Tibial artery (tissue), 4 donors: ENCODE measurements at regions not wholly inside any gene's neighbourhood (a gene's known extent, or its start where the extent isn't known, plus 50 kb on each side); places are given as distances from the start of the nearest gene placed in this dataset.

ENCODE experiments used
- DNase-seq, 2 donors: peaks; one replicate each; pipeline ENCODE4 v3.0.0-alpha.2; 2019
- H3K27ac ChIP-seq, 2 donors: fragments of 200-600 bp; sonication (generic) in 1 of 2; 1 replicate in 1 of 2; 2 replicates in 1 of 2; pipeline ENCODE4 v1.5.1; 2018 to 2019; ENCODE audit warnings: mild to moderate bottlenecking in 1 of 2
- H3K27me3 ChIP-seq, 2 donors: fragments of 200-600 bp; sonication (generic) in 1 of 2; one replicate each; pipeline versions ENCODE4 v1.5.1 to v1.6.0; 2016 to 2019
- H3K36me3 ChIP-seq, 3 donors: fragments of 200-600 bp; sonication (generic) in 2 of 3; one replicate each; pipeline ENCODE4 v1.5.1; 2016 to 2019; ENCODE audit warnings: mild to moderate bottlenecking in 2 of 3
- H3K4me1 ChIP-seq, 4 donors: fragments of 200-600 bp; sonication (generic) in 2 of 4; 1 replicate in 3 of 4; 2 replicates in 1 of 4; pipeline ENCODE4 v1.5.1; 2016 to 2019
- H3K4me3 ChIP-seq, 2 donors: fragments of 200-600 bp; sonication (generic) in 1 of 2; 1 replicate in 1 of 2; 2 replicates in 1 of 2; pipeline ENCODE4 v1.5.1; 2018 to 2019; ENCODE audit warnings: mild to moderate bottlenecking in 2 of 2
- H3K9me3 ChIP-seq, 3 donors: fragments of 200-600 bp; sonication (generic) in 1 of 3; one replicate each; pipeline ENCODE4 v1.5.1; 2016 to 2019
- CTCF ChIP-seq, 2 experiments: fragments of 200-600 bp in 1 of 2; fragments of 450-650 bp in 1 of 2; IDR thresholded peaks; one replicate each; pipeline ENCODE4 v1.5.1; 2017 to 2019; ENCODE audit warnings: antibody characterized with exemption in 2 of 2, mild to moderate bottlenecking in 1 of 2, moderate library complexity in 1 of 2
- intact Hi-C: fragments of 100-400 bp; cut with DNase I; formaldehyde crosslinking; loops from one replicate; pipeline ENCODE4 v1.15.0; 2023; ENCODE audit warnings: low total_unique reads

GRCh38 chr1:17986156-17986555 lies 121.4 kb upstream of the IGSF21 start:
- no peaks in the 10 kb centered on the region for H3K4me1 ChIP-seq
- intact Hi-C loops: no loop called here
- TF ChIP-seq CTCF (IDR thresholded peaks at IDR 0.05): no peak
- no peak for DNase-seq
- no peak overlapping the region for H3K4me3 ChIP-seq
- H3K27ac ChIP-seq: no peak overlapping the region
- H3K36me3 ChIP-seq: no peaks in the 10 kb centered on the region
- peaks cover 0 to 43% of the 10 kb centered on the region in 2 donors for H3K27me3 ChIP-seq
- peaks cover 0 to 14% (median 6%) of the 10 kb centered on the region in 3 donors for H3K9me3 ChIP-seq

DNA sequence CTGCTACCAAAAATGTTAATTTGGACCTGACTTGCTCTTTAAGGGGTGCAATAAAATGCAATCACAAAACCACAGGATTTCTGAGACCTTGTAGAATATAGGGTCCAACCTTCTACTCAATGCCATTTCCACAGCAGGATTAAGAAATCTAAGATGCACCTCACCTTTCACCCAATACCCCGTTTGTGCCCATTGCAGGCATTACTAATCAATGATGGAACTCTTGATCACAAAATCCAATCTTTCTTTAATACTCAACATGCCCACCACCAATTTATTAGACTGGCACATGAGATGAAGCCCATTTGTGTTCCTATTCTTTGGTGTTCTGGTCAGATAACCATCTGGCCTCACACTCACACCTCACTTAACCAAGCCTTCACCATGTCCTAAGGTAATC lies 117.2 kb upstream of the IGSF21 start:
- Histone ChIP-seq H3K27ac (no peak overlapping the region), H3K27me3 (peaks cover 0 to 23% of the 10 kb centered on the region in 2 donors), H3K4me3 (no peak overlapping the region), H3K9me3 (peaks cover 0 to 8% (median 5%) of the 10 kb centered on the region in 3 donors), H3K36me3 (no peaks in the 10 kb centered on the region), H3K4me1 (no peaks in the 10 kb centered on the region)
- no peak for TF ChIP-seq CTCF (IDR thresholded peaks at IDR 0.05)
- intact Hi-C loops: no loop called here
- DNase-seq: no peak

GRCh38 chr1:17991996-17992395 lies 115.6 kb upstream of the IGSF21 start:
- Histone ChIP-seq H3K9me3 (no peaks in the 10 kb centered on the region), H3K36me3 (no peaks in the 10 kb centered on the region), H3K4me1 (no peaks in the 10 kb centered on the region), H3K27me3 (peaks cover 0 to 34% of the 10 kb centered on the region in 2 donors), H3K27ac (no peak overlapping the region), H3K4me3 (no peak overlapping the region)
- intact Hi-C loops: no loop called here
- no peak for DNase-seq
- TF ChIP-seq CTCF (IDR thresholded peaks at IDR 0.05): no peak

- no peak overlapping the region for H3K27ac ChIP-seq
- H3K36me3 ChIP-seq: no peaks in the 10 kb centered on the region
- intact Hi-C loops: no loop called here
- H3K4me3 ChIP-seq: no peak overlapping the region
- no peak for TF ChIP-seq CTCF (IDR thresholded peaks at IDR 0.05)
- H3K4me1 ChIP-seq: no peaks in the 10 kb centered on the region
- H3K9me3 ChIP-seq: no peaks in the 10 kb centered on the region
- H3K27me3 ChIP-seq: peaks cover 0 to 29% of the 10 kb centered on the region in 2 donors
- no peak for DNase-seq
These were observed 114.8 kb upstream of the IGSF21 start for GRCh38 chr1:17992800-17993199.

GRCh38 chr1:17994046-17994445 lies 113.6 kb upstream of the IGSF21 start:
- H3K9me3 ChIP-seq: no peaks in the 10 kb centered on the region
- no peak for DNase-seq

More at GRCh38 chr1:17994046-17994445, 113.6 kb upstream of the IGSF21 start:
- TF ChIP-seq CTCF (IDR thresholded peaks at IDR 0.05): no peak
- Histone ChIP-seq H3K4me3 (no peak overlapping the region), H3K27me3 (peaks cover 0 to 36% of the 10 kb centered on the region in 2 donors), H3K4me1 (no peaks in the 10 kb centered on the region), H3K27ac (no peak overlapping the region), H3K36me3 (no peaks in the 10 kb centered on the region)
- intact Hi-C loops: no loop called here
